IMR-90 (cell line): ENCODE measurements at regions not wholly inside any gene's neighbourhood (a gene's known extent, or its start where the extent isn't known, plus 50 kb on each side); places are given as distances from the start of the nearest gene placed in this dataset.

Experiments used
- ATAC-seq: fragments of 200-7000 bp; cut with Tn5 transposase; 2 replicates; pipeline ENCODE4 v1.9.1; 2020; ENCODE audit warnings: low read depth, mild to moderate bottlenecking, moderate library complexity
- BruUV-seq: library from RNA; stranded (reverse); fragments of 400-500 nt; replicated peaks from 2 replicates; lab custom pipeline; 2021; lab: Mats Ljungman, UMichigan
- CTCF ChIA-PET: fragments of 300-600 bp; formaldehyde crosslinking; extraction: SDS; loops from one replicate; lab custom pipeline; 2021; ENCODE audit warnings: antibody characterized with exemption; lab: Yijun Ruan, JAX
- POLR2A ChIA-PET: fragments of 300-600 bp; sonication (Branson Sonifier 250); formaldehyde crosslinking; loops from one replicate; lab custom pipeline; 2022; ENCODE audit warnings: antibody characterized with exemption; ENCODE audit not compliant: unreplicated experiment; lab: Charles Lee
- DNase-seq: peaks from one replicate; pipeline ENCODE4 v3.0.0; 2013
- H2AFZ ChIP-seq: replicated peaks from 2 replicates; pipeline ENCODE3; 2013; ENCODE audit warnings: low read length, mild to moderate bottlenecking; ENCODE audit not compliant: poor library complexity
- H2AK5ac ChIP-seq: 2 replicates; pipeline ENCODE4 v1.6.1; 2013; ENCODE audit warnings: low read depth, low read length, inconsistent platforms
- H2AK9ac ChIP-seq: replicated peaks from 2 replicates; pipeline ENCODE3; 2013; ENCODE audit warnings: mild to moderate bottlenecking, low read depth, low read length, moderate library complexity; ENCODE audit not compliant: poor library complexity
- H2BK120ac ChIP-seq: 2 replicates; pipeline ENCODE4 v1.6.1; 2013; ENCODE audit warnings: low read depth, low read length, inconsistent platforms
- H2BK15ac ChIP-seq: 3 replicates; pipeline ENCODE4 v1.6.1; 2013; ENCODE audit warnings: low read depth, low read length, inconsistent platforms
- H2BK20ac ChIP-seq: 2 replicates; pipeline ENCODE4 v1.6.1; 2013; ENCODE audit warnings: low read depth, mild to moderate bottlenecking, inconsistent platforms, low read length, moderate library complexity
- H2BK5ac ChIP-seq: 2 replicates; pipeline ENCODE4 v1.6.1; 2013; ENCODE audit warnings: mild to moderate bottlenecking, low read depth, low read length, inconsistent platforms; ENCODE audit not compliant: poor library complexity, severe bottlenecking
- H3K14ac ChIP-seq: replicated peaks from 2 replicates; pipeline ENCODE4 v1.6.1; 2013; ENCODE audit warnings: low read depth, low read length, inconsistent platforms
- H3K18ac ChIP-seq: 2 replicates; pipeline ENCODE4 v1.6.1; 2013; ENCODE audit warnings: low read depth, low read length, control low read depth
- H3K23ac ChIP-seq: 2 replicates; pipeline ENCODE4 v1.6.1; 2013; ENCODE audit warnings: low read depth, low read length, inconsistent platforms
- H3K27ac ChIP-seq: 2 replicates; pipeline ENCODE4 v1.5.1; 2013; ENCODE audit warnings: mild to moderate bottlenecking, control low read depth, low read length; ENCODE audit not compliant: insufficient read depth
- H3K27me3 ChIP-seq: 2 replicates; pipeline ENCODE4 v1.6.1; 2013; ENCODE audit warnings: low read length; ENCODE audit not compliant: control insufficient read depth, insufficient read depth
- H3K36me3 ChIP-seq: 2 replicates; pipeline ENCODE4 v1.6.1; 2013; ENCODE audit warnings: low read length, mixed read lengths; ENCODE audit not compliant: control insufficient read depth, insufficient read depth
- H3K4ac ChIP-seq: 2 replicates; pipeline ENCODE4 v1.6.1; 2013; ENCODE audit warnings: low read depth, low read length, inconsistent platforms
- H3K4me1 ChIP-seq: 2 replicates; pipeline ENCODE4 v1.6.1; 2013; ENCODE audit warnings: low read length, mixed read lengths; ENCODE audit not compliant: control insufficient read depth, insufficient read depth
- H3K4me2 ChIP-seq: 2 replicates; pipeline ENCODE4 v1.6.1; 2013; ENCODE audit warnings: low read depth, mild to moderate bottlenecking, control low read depth, low read length, moderate library complexity
- H3K4me3 ChIP-seq: 2 replicates; pipeline ENCODE4 v1.5.1; 2013; ENCODE audit warnings: low read depth, mild to moderate bottlenecking, control low read depth, low read length, moderate library complexity; ENCODE audit not compliant: insufficient read depth
- H3K56ac ChIP-seq: 2 replicates; pipeline ENCODE4 v1.6.1; 2013; ENCODE audit warnings: low read length, inconsistent platforms; ENCODE audit not compliant: insufficient read depth; ENCODE audit errors: extremely low read depth
- H3K79me1 ChIP-seq, 2 experiments: 2 replicates each; pipeline ENCODE4 v1.6.1; 2013; ENCODE audit warnings: low read length in 2 of 2, inconsistent platforms in 1 of 2, low read depth in 1 of 2
- H3K9ac ChIP-seq: 2 replicates; pipeline ENCODE4 v1.6.1; 2013; ENCODE audit warnings: low read depth, low read length, control low read depth
- H3K9me1 ChIP-seq: 2 replicates; pipeline ENCODE4 v1.6.1; 2013; ENCODE audit warnings: low read length, inconsistent platforms; ENCODE audit not compliant: insufficient read depth
- H3K9me3 ChIP-seq: 2 replicates; pipeline ENCODE4 v1.6.1; 2013; ENCODE audit warnings: low read length; ENCODE audit not compliant: control insufficient read depth, insufficient read depth
- H4K20me1 ChIP-seq: 2 replicates; pipeline ENCODE4 v1.6.1; 2013; ENCODE audit warnings: low read length, inconsistent platforms; ENCODE audit not compliant: insufficient read depth
- H4K5ac ChIP-seq: 2 replicates; pipeline ENCODE4 v1.6.1; 2013; ENCODE audit warnings: mild to moderate bottlenecking, low read depth, low read length, control low read depth
- H4K8ac ChIP-seq, 2 experiments: 2 replicates each; pipeline ENCODE4 v1.6.1; 2013; ENCODE audit warnings: low read depth in 2 of 2, low read length in 2 of 2, control low read depth in 1 of 2, inconsistent platforms in 1 of 2
- H4K91ac ChIP-seq: 2 replicates; pipeline ENCODE4 v1.6.1; 2013; ENCODE audit warnings: low read depth, low read length, inconsistent platforms; ENCODE audit not compliant: insufficient read depth
- BHLHE40 ChIP-seq: fragments of 150-350 bp; IDR thresholded peaks from 2 replicates; pipeline ENCODE4 v1.6.1; 2016; ENCODE audit warnings: mild to moderate bottlenecking, low read depth, low read length
- CEBPB ChIP-seq: IDR thresholded peaks from 2 replicates; pipeline ENCODE4 v1.6.1; 2012; ENCODE audit warnings: low read depth, low read length, improper control_type of control experiment
- CHD1 ChIP-seq: IDR thresholded peaks from 2 replicates; pipeline ENCODE4 v1.6.1; 2012; ENCODE audit warnings: low read depth, low read length, improper control_type of control experiment
- FOS ChIP-seq: fragments of 150-350 bp; IDR thresholded peaks from 2 replicates; pipeline ENCODE4 v1.6.1; 2016; ENCODE audit warnings: low read depth, low read length
- MAFK ChIP-seq: IDR thresholded peaks from 2 replicates; pipeline ENCODE4 v1.6.1; 2012; ENCODE audit warnings: low read depth, low read length, improper control_type of control experiment
- MAZ ChIP-seq: IDR thresholded peaks from 2 replicates; pipeline ENCODE4 v1.6.1; 2012; ENCODE audit warnings: low read depth, mild to moderate bottlenecking, low read length, improper control_type of control experiment, moderate library complexity, borderline replicate concordance
- MXI1 ChIP-seq: IDR thresholded peaks from 2 replicates; pipeline ENCODE4 v1.6.1; 2012; ENCODE audit warnings: low read depth, mild to moderate bottlenecking, low read length, moderate library complexity, borderline replicate concordance
- NFE2L2 ChIP-seq: fragments of 150-350 bp; IDR thresholded peaks from 2 replicates; pipeline ENCODE4 v1.6.1; 2016; ENCODE audit warnings: low read depth, mild to moderate bottlenecking, low read length
- POLR2A ChIP-seq: IDR thresholded peaks from 2 replicates; pipeline ENCODE4 v1.6.1; 2012; ENCODE audit warnings: mild to moderate bottlenecking, low read depth, low read length
- RAD21 ChIP-seq: IDR thresholded peaks from 2 replicates; pipeline ENCODE4 v1.6.1; 2012; ENCODE audit warnings: low read length, improper control_type of control experiment
- RFX5 ChIP-seq: IDR thresholded peaks from 2 replicates; pipeline ENCODE4 v1.8.0; 2012; ENCODE audit warnings: low read depth, mild to moderate bottlenecking, low read length, moderate library complexity
- SMC3 ChIP-seq: fragments of 150-350 bp; IDR thresholded peaks from 2 replicates; pipeline ENCODE4 v1.6.1; 2016; ENCODE audit warnings: low read depth, mild to moderate bottlenecking, antibody characterized with exemption, low read length, moderate library complexity
- USF2 ChIP-seq: fragments of 150-350 bp; IDR thresholded peaks from 2 replicates; pipeline ENCODE4 v1.6.1; 2017; ENCODE audit warnings: mild to moderate bottlenecking, antibody characterized with exemption, low read length, low read depth
- WGBS, 2 experiments: methylation state at CpG; one replicate each; pipeline versions ENCODE4 v1.1.5 to v1.1.7; 2013; ENCODE audit warnings: missing lambda C conversion rate in 2 of 2; ENCODE audit not compliant: insufficient read length in 1 of 2; ENCODE audit errors: extremely low coverage in 2 of 2; 5-methylcytosine and 5-hydroxymethylcytosine counted together
- dilution Hi-C: fragments of 300-500 bp; cut with HindIII; formaldehyde crosslinking; loops from one replicate; pipeline ENCODE4 v1.14.3; 2018; ENCODE audit warnings: low sequenced_read_pairs; ENCODE audit not compliant: unreplicated experiment
- in situ Hi-C: fragments of 300-500 bp; cut with MboI; formaldehyde crosslinking; loops from 3 replicates; pipeline ENCODE4 v1.14.3; 2019; ENCODE audit warnings: low sequenced_read_pairs, inconsistent platforms, mixed read lengths
- intact Hi-C: fragments of 100-400 bp; cut with micrococcal nuclease; formaldehyde crosslinking; loops from 2 replicates; pipeline ENCODE4 v1.10.0; 2022
- TF ChIP-seq, protein P1 (sequence below): conservative IDR thresholded peaks from 2 replicates; pipeline ENCODE4 v1.5.1; 2012; ENCODE audit warnings: mild to moderate bottlenecking, low read depth, low read length, improper control_type of control experiment
- TF ChIP-seq, protein P2 (sequence below): fragments of 150-350 bp; IDR thresholded peaks from 2 replicates; pipeline ENCODE4 v1.6.1; 2016; ENCODE audit warnings: low read depth, mild to moderate bottlenecking, low read length, moderate library complexity, borderline replicate concordance

GRCh38 chr2:43131890-43132682 is 94.3 kb downstream of the ZFP36L2 start:
- Histone ChIP-seq H3K56ac (no peak overlapping the region), H3K27me3 (no peaks in the 10 kb centered on the region), H4K8ac (no peak overlapping the region), H3K36me3 (no peaks in the 10 kb centered on the region), H2AFZ (no peak overlapping the region), H3K4me2 (no peak overlapping the region), H2BK20ac (no peak overlapping the region), H4K5ac (no peak overlapping the region), H2AK5ac (no peak overlapping the region; the same call in none of the 2 replicates), H3K9me1 (peaks cover 8% of the 10 kb centered on the region; the same call in 1 of the 2 replicates), H3K14ac (no peak overlapping the region), H3K4me1 (peaks cover 16% of the 10 kb centered on the region), H3K27ac (no peak overlapping the region), H4K91ac (no peak overlapping the region), H3K9me3 (no peaks in the 10 kb centered on the region), H2BK120ac (no peak overlapping the region), H3K23ac (no peak overlapping the region), H2AK9ac (no peak overlapping the region), H3K18ac (no peak overlapping the region), H3K9ac (no peak overlapping the region), H4K20me1 (no peaks in the 10 kb centered on the region), H2BK15ac (no peak overlapping the region), H2BK5ac (no peak overlapping the region), H3K4me3 (no peak overlapping the region), H3K79me1 (no peaks in the 10 kb centered on the region; a peak in 1 of 4 replicates), H3K4ac (no peak overlapping the region)
- no TSS peak for BruUV-seq
- DNase-seq (no peak), ATAC-seq (no peak)
- 63% methylated on average over 2 of the region's 12 CpGs; no CpG with 5 or more reads in 1 of the 2 experiments for WGBS, 2 experiments
- dilution Hi-C loops = no loop called here
- intact Hi-C loops = loop anchor here (2.0 kb wide), 1 partner anchor 89 kb away; no protein-coding TSS in a partner anchor
- POLR2A ChIA-PET = no interaction called here
- in situ Hi-C loops = no loop called here
- CTCF ChIA-PET = no interaction called here
- TF ChIP-seq POLR2A = no peak
- no peak for TF ChIP-seq MXI1
- TF ChIP-seq CHD1 = no peak
- TF ChIP-seq USF2 = no peak
- TF ChIP-seq MAFK = no peak
- TF ChIP-seq SMC3 = no peak
- no peak for TF ChIP-seq NFE2L2
- TF ChIP-seq, protein P1, sequence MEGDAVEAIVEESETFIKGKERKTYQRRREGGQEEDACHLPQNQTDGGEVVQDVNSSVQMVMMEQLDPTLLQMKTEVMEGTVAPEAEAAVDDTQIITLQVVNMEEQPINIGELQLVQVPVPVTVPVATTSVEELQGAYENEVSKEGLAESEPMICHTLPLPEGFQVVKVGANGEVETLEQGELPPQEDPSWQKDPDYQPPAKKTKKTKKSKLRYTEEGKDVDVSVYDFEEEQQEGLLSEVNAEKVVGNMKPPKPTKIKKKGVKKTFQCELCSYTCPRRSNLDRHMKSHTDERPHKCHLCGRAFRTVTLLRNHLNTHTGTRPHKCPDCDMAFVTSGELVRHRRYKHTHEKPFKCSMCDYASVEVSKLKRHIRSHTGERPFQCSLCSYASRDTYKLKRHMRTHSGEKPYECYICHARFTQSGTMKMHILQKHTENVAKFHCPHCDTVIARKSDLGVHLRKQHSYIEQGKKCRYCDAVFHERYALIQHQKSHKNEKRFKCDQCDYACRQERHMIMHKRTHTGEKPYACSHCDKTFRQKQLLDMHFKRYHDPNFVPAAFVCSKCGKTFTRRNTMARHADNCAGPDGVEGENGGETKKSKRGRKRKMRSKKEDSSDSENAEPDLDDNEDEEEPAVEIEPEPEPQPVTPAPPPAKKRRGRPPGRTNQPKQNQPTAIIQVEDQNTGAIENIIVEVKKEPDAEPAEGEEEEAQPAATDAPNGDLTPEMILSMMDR = no peak
- TF ChIP-seq CEBPB = no peak
- TF ChIP-seq, protein P2, sequence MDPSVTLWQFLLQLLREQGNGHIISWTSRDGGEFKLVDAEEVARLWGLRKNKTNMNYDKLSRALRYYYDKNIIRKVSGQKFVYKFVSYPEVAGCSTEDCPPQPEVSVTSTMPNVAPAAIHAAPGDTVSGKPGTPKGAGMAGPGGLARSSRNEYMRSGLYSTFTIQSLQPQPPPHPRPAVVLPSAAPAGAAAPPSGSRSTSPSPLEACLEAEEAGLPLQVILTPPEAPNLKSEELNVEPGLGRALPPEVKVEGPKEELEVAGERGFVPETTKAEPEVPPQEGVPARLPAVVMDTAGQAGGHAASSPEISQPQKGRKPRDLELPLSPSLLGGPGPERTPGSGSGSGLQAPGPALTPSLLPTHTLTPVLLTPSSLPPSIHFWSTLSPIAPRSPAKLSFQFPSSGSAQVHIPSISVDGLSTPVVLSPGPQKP = no peak
- no peak for TF ChIP-seq MAZ
- no peak for TF ChIP-seq BHLHE40
- TF ChIP-seq FOS = no peak
- no peak for TF ChIP-seq RAD21
- no peak for TF ChIP-seq RFX5
